Choroid plexus epithelial cell (primary cell): ENCODE measurements at regions not wholly inside any gene's neighbourhood (a gene's known extent, or its start where the extent isn't known, plus 50 kb on each side); places are given as distances from the start of the nearest gene placed in this dataset.
A peak's percentile ranks its signal among the peaks of the same experiment; 100 is the strongest.

Experiments used
- DNase-seq: peaks from one replicate; pipeline ENCODE4 v3.0.0-alpha.2; 2010; ENCODE audit warnings: low read depth
- H3K4me3 ChIP-seq: 2 replicates; pipeline ENCODE4 v1.5.1; 2011; ENCODE audit warnings: low read depth, mild to moderate bottlenecking, control low read depth, low read length, moderate library complexity
- CTCF ChIP-seq: conservative IDR thresholded peaks from 2 replicates; pipeline ENCODE4 v1.5.1; 2011; ENCODE audit warnings: low read depth, mild to moderate bottlenecking, control low read depth, inconsistent platforms, low read length, moderate library complexity

GRCh38 chr15:69553686-69554085 is 101.1 kb downstream of the RPLP1 start:
- no peak overlapping the region for H3K4me3 ChIP-seq
- no peak for DNase-seq
- no peak for TF ChIP-seq CTCF

- no peak for DNase-seq
- TF ChIP-seq CTCF: no peak
- no peak overlapping the region for H3K4me3 ChIP-seq
These were observed 101.8 kb downstream of the RPLP1 start for GRCh38 chr15:69554279-69554961.

GRCh38 chr15:69555080-69555479 is 102.5 kb downstream of the RPLP1 start:
- no peak for DNase-seq

GRCh38 chr15:69556344-69556743 is 103.7 kb downstream of the RPLP1 start:
- no peak overlapping the region for H3K4me3 ChIP-seq
- TF ChIP-seq CTCF: no peak

More at GRCh38 chr15:69555080-69555479, 102.5 kb downstream of the RPLP1 start:
- H3K4me3 ChIP-seq: no peak overlapping the region
- no peak for TF ChIP-seq CTCF

GRCh38 chr15:69557020-69557706 is 104.5 kb downstream of the RPLP1 start:
- TF ChIP-seq CTCF: no peak
- DNase-seq: peak; percentile 92
- H3K4me3 ChIP-seq: no peak overlapping the region

More at GRCh38 chr15:69556344-69556743, 103.7 kb downstream of the RPLP1 start:
- DNase-seq: no peak

GRCh38 chr15:69557707-69558409 is 105.2 kb downstream of the RPLP1 start:
- no peak for DNase-seq
- TF ChIP-seq CTCF: no peak
- H3K4me3 ChIP-seq: no peak overlapping the region
